WTC11 (cell line): ENCODE measurements at regions not wholly inside any gene's neighbourhood (a gene's known extent, or its start where the extent isn't known, plus 50 kb on each side); places are given as distances from the start of the nearest gene placed in this dataset.

ENCODE experiments used
- ATAC-seq: fragments of 200-7000 bp; cut with Tn5 transposase; 2 replicates; pipeline ENCODE4 v1.10.0; 2021; ENCODE audit warnings: mild to moderate bottlenecking, moderate library complexity
- CTCF ChIA-PET: fragments of 300-600 bp; sonication (Branson Sonifier 250); formaldehyde crosslinking; loops from one replicate; lab custom pipeline; 2021; ENCODE audit warnings: antibody characterized with exemption; lab: Charles Lee
- POLR2A ChIA-PET: fragments of 350-600 bp; sonication (Branson Sonifier 250); formaldehyde crosslinking; loops from one replicate; lab custom pipeline; 2021; ENCODE audit warnings: antibody characterized with exemption; lab: Charles Lee
- DNase-seq: peaks from one replicate; pipeline ENCODE4 v3.0.0; 2021; ENCODE audit warnings: low spot score
- H3K27ac Mint-ChIP-seq: 2 replicates; pipeline ENCODE4 v1.8.0; 2021; ENCODE audit warnings: mixed read lengths
- H3K27me3 Mint-ChIP-seq: 2 replicates; pipeline ENCODE4 v1.8.0; 2021; ENCODE audit warnings: low read depth, mild to moderate bottlenecking, moderate library complexity, mixed read lengths
- H3K36me3 Mint-ChIP-seq: 2 replicates; pipeline ENCODE4 v1.8.0; 2021; ENCODE audit warnings: mixed read lengths
- H3K4me1 Mint-ChIP-seq: 2 replicates; pipeline ENCODE4 v1.8.0; 2022; ENCODE audit warnings: mixed read lengths
- H3K4me3 Mint-ChIP-seq: 2 replicates; pipeline ENCODE4 v1.8.0; 2021; ENCODE audit warnings: mild to moderate bottlenecking, moderate library complexity, mixed read lengths
- H3K9me3 Mint-ChIP-seq: 2 replicates; pipeline ENCODE4 v1.8.0; 2021; ENCODE audit warnings: mixed read lengths
- ATF1 ChIP-seq: sonication (generic); formaldehyde crosslinking; IDR thresholded peaks from 2 replicates; pipeline ENCODE4 v1.8.1; 2023; ENCODE audit warnings: mild to moderate bottlenecking, moderate library complexity, missing genetic modification reagents
- CREB1 ChIP-seq: sonication (generic); formaldehyde crosslinking; IDR thresholded peaks from 2 replicates; pipeline ENCODE4 v1.8.0; 2023; ENCODE audit warnings: mild to moderate bottlenecking, missing genetic modification reagents
- EMX1 ChIP-seq: fragments of 250-450 bp; sonication (Bioruptor Pico); IDR thresholded peaks from 2 replicates; pipeline ENCODE4 v1.8.0; 2021; ENCODE audit warnings: mild to moderate bottlenecking
- JAZF1 ChIP-seq: fragments of 250-450 bp; sonication (Bioruptor Pico); IDR thresholded peaks from 2 replicates; pipeline ENCODE4 v1.9.0; 2021; ENCODE audit warnings: moderate library complexity, mild to moderate bottlenecking, inconsistent platforms
- KAT7 ChIP-seq: sonication (generic); formaldehyde crosslinking; IDR thresholded peaks from 2 replicates; pipeline ENCODE4 v1.8.1; 2023; ENCODE audit warnings: missing genetic modification reagents, mild to moderate bottlenecking, borderline replicate concordance
- MXD4 ChIP-seq: fragments of 250-450 bp; sonication (Bioruptor Pico); IDR thresholded peaks from 2 replicates; pipeline ENCODE4 v1.8.0; 2021; ENCODE audit warnings: mild to moderate bottlenecking, moderate library complexity, borderline replicate concordance
- SMAD3 ChIP-seq: sonication (generic); formaldehyde crosslinking; IDR thresholded peaks from 2 replicates; pipeline ENCODE4 v1.8.0; 2022; ENCODE audit warnings: missing genetic modification reagents, mild to moderate bottlenecking, borderline replicate concordance
- TP53 ChIP-seq: sonication (generic); formaldehyde crosslinking; IDR thresholded peaks from 2 replicates; pipeline ENCODE4 v1.8.1; 2023; ENCODE audit warnings: mild to moderate bottlenecking, missing genetic modification reagents
- ZBTB21 ChIP-seq: sonication (generic); formaldehyde crosslinking; IDR thresholded peaks from 2 replicates; pipeline ENCODE4 v1.8.1; 2023; ENCODE audit warnings: mild to moderate bottlenecking, missing genetic modification reagents, borderline replicate concordance
- ZNF219 ChIP-seq: sonication (generic); formaldehyde crosslinking; IDR thresholded peaks from 2 replicates; pipeline ENCODE4 v1.8.0; 2023; ENCODE audit warnings: missing genetic modification reagents, mild to moderate bottlenecking, borderline replicate concordance
- TF ChIP-seq, protein P1 (sequence below): sonication (generic); formaldehyde crosslinking; IDR thresholded peaks from 2 replicates; pipeline ENCODE4 v1.8.0; 2022; ENCODE audit warnings: mild to moderate bottlenecking, missing genetic modification reagents
- TF ChIP-seq, protein P2 (sequence below): sonication (generic); formaldehyde crosslinking; IDR thresholded peaks from 2 replicates; pipeline ENCODE4 v1.8.0; 2022; ENCODE audit warnings: mild to moderate bottlenecking, missing genetic modification reagents
- TF ChIP-seq, protein P3 (sequence below): sonication (generic); formaldehyde crosslinking; IDR thresholded peaks from 2 replicates; pipeline ENCODE4 v1.8.1; 2023; ENCODE audit warnings: mild to moderate bottlenecking, missing genetic modification reagents, borderline replicate concordance
- TF ChIP-seq, protein P4 (sequence below): sonication (generic); formaldehyde crosslinking; IDR thresholded peaks from 2 replicates; pipeline ENCODE4 v1.8.1; 2023; ENCODE audit warnings: mild to moderate bottlenecking, missing genetic modification reagents, moderate library complexity
- TF ChIP-seq, protein P5 (sequence below): fragments of 250-450 bp; sonication (Bioruptor Pico); IDR thresholded peaks from 2 replicates; pipeline ENCODE4 v2.1.2; 2022; ENCODE audit warnings: mild to moderate bottlenecking, moderate library complexity
- TF ChIP-seq, protein P6 (sequence below): fragments of 200-600 bp; IDR thresholded peaks from 2 replicates; pipeline ENCODE4 v1.8.0; 2022; ENCODE audit warnings: antibody characterized with exemption

DNA sequence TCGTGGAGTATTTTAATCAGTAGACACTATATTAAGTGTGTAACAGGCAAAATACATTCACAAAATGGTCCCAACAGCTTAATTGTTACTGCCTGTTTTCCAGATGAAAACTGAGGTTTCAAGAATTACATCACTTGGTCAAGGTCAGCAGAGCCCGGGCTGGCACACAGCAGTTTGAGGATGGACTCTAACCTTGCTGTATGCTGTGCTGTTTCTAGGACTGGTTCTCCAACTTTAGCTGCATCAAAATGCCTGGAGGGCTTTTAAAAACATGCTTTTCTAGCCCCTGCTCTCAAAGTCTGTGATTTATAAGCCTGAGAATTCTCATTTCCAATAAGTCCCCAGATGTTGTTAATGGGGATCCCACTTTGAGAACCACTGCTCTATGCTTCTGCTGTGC is 247.1 kb upstream of the FZD8 start:
- ATAC-seq, result no peak

DNA sequence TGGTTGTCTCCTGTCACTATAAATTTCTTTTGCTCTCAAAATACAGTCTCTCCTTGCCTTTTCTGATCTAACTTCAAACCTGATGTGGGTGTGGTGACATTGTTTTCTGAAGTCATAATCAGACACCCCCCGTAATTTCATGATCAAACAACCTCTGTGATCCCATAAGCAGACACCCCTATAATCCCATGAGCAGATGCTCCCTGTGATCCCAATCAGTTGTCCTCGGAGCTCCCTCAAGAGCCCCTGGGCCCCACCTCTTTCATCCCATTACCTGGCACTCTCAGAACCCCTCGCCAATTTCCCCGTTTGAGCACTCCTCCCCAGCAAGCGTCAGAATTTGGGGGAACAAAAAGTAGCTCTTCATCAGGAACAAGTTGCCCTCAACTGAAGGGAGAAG is 246.3 kb upstream of the FZD8 start:
- no peak for DNase-seq
- Mint-ChIP-seq H3K4me1 (peaks cover 24% of the 10 kb centered on the region), H3K36me3 (peaks cover 6% of the 10 kb centered on the region), H3K9me3 (peaks cover 27% of the 10 kb centered on the region), H3K27ac (no peak overlapping the region)
- TF ChIP-seq JAZF1 (CRISPR knock-in tag) (no peak), MXD4 (CRISPR knock-in tag) (no peak), ZNF219 (CRISPR knock-in tag) (no peak)
- TF ChIP-seq, all 79 proteins: peak for 0
- H3K27me3 Mint-ChIP-seq, result peaks cover 7% of the 10 kb centered on the region
- POLR2A ChIA-PET, result no interaction called here
- no peak for ATAC-seq
- H3K4me3 Mint-ChIP-seq, result no peak overlapping the region
- CTCF ChIA-PET, result no interaction called here

More for the DNA sequence above, 247.1 kb upstream of the FZD8 start:
- Mint-ChIP-seq H3K27me3 (peaks cover 3% of the 10 kb centered on the region), H3K36me3 (peaks cover 10% of the 10 kb centered on the region), H3K4me3 (no peak overlapping the region), H3K4me1 (peaks cover 20% of the 10 kb centered on the region), H3K9me3 (peaks cover 34% of the 10 kb centered on the region), H3K27ac (no peak overlapping the region)
- DNase-seq, result no peak
- ChIA-PET POLR2A (no interaction called here), CTCF (no interaction called here)
- no peak for TF ChIP-seq JAZF1 (CRISPR knock-in tag)
- TF ChIP-seq, protein P1, sequence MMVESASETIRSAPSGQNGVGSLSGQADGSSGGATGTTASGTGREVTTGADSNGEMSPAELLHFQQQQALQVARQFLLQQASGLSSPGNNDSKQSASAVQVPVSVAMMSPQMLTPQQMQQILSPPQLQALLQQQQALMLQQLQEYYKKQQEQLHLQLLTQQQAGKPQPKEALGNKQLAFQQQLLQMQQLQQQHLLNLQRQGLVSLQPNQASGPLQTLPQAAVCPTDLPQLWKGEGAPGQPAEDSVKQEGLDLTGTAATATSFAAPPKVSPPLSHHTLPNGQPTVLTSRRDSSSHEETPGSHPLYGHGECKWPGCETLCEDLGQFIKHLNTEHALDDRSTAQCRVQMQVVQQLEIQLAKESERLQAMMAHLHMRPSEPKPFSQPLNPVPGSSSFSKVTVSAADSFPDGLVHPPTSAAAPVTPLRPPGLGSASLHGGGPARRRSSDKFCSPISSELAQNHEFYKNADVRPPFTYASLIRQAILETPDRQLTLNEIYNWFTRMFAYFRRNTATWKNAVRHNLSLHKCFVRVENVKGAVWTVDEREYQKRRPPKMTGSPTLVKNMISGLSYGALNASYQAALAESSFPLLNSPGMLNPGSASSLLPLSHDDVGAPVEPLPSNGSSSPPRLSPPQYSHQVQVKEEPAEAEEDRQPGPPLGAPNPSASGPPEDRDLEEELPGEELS, result no peak

DNA sequence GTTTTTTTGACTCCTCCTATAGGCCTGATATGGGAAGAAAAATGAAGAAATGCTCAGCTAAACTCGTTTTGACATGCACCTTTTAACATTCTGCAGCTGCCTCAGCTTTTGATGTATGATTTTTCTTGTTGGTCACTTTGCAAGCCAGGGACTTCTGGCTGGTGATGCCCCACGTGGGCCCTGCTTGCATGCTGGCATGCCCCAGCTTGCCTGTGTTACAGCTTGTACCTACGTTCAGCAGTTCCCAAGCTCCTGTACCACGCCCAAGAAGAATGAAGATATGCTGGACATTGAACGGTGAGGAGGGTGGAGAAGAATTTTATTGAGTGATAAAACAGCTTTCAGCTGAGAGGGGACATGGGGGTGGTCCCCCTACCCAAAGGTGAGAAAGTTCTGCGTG is 245.6 kb upstream of the FZD8 start:
- Mint-ChIP-seq H3K4me3 (no peak overlapping the region), H3K4me1 (peaks cover 29% of the 10 kb centered on the region), H3K27ac (no peak overlapping the region), H3K36me3 (peaks cover 6% of the 10 kb centered on the region), H3K27me3 (peaks cover 7% of the 10 kb centered on the region), H3K9me3 (peaks cover 27% of the 10 kb centered on the region)
- ChIA-PET POLR2A (no interaction called here), CTCF (no interaction called here)
- TF ChIP-seq TP53 (CRISPR knock-in tag), result no peak
- TF ChIP-seq ZBTB21 (CRISPR knock-in tag), result no peak
- TF ChIP-seq, protein P2, sequence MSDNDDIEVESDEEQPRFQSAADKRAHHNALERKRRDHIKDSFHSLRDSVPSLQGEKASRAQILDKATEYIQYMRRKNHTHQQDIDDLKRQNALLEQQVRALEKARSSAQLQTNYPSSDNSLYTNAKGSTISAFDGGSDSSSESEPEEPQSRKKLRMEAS (CRISPR knock-in tag), result no peak
- TF ChIP-seq, protein P3, sequence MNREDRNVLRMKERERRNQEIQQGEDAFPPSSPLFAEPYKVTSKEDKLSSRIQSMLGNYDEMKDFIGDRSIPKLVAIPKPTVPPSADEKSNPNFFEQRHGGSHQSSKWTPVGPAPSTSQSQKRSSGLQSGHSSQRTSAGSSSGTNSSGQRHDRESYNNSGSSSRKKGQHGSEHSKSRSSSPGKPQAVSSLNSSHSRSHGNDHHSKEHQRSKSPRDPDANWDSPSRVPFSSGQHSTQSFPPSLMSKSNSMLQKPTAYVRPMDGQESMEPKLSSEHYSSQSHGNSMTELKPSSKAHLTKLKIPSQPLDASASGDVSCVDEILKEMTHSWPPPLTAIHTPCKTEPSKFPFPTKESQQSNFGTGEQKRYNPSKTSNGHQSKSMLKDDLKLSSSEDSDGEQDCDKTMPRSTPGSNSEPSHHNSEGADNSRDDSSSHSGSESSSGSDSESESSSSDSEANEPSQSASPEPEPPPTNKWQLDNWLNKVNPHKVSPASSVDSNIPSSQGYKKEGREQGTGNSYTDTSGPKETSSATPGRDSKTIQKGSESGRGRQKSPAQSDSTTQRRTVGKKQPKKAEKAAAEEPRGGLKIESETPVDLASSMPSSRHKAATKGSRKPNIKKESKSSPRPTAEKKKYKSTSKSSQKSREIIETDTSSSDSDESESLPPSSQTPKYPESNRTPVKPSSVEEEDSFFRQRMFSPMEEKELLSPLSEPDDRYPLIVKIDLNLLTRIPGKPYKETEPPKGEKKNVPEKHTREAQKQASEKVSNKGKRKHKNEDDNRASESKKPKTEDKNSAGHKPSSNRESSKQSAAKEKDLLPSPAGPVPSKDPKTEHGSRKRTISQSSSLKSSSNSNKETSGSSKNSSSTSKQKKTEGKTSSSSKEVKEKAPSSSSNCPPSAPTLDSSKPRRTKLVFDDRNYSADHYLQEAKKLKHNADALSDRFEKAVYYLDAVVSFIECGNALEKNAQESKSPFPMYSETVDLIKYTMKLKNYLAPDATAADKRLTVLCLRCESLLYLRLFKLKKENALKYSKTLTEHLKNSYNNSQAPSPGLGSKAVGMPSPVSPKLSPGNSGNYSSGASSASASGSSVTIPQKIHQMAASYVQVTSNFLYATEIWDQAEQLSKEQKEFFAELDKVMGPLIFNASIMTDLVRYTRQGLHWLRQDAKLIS, result no peak
- TF ChIP-seq, protein P4, sequence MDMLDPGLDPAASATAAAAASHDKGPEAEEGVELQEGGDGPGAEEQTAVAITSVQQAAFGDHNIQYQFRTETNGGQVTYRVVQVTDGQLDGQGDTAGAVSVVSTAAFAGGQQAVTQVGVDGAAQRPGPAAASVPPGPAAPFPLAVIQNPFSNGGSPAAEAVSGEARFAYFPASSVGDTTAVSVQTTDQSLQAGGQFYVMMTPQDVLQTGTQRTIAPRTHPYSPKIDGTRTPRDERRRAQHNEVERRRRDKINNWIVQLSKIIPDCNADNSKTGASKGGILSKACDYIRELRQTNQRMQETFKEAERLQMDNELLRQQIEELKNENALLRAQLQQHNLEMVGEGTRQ, result no peak
- no peak for ATAC-seq
- no peak for DNase-seq

DNA sequence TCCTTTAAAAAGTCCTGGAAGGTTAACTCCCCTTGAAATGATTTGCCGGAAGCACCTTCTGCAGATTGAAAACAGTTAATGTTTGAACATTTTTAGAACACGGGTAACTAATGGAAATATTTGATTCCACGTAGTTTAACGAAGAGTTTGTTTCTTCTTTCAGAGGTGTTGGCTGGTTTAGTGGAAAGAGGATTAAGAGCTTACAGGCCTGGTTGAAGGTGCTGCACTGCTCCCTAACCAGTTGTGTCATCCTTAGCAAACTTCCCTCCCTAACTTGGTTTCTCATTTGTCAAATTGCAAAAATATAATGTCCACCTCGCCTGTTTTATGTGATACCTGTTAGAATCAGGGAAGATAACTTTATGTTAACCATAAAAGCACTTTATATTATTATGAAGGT is 243.0 kb upstream of the FZD8 start:
- no peak overlapping the region for H3K27ac Mint-ChIP-seq
- H3K36me3 Mint-ChIP-seq, result peaks cover 6% of the 10 kb centered on the region
- peaks cover 30% of the 10 kb centered on the region for H3K4me1 Mint-ChIP-seq
- ChIA-PET CTCF (interaction anchor here (0.8 kb wide), 1 partner anchor 10 kb away, joined by 3 read pairs; no protein-coding TSS in a partner anchor), POLR2A (interaction anchor here (0.7 kb wide), 1 partner anchor 693 kb away, joined by 3 read pairs; no protein-coding TSS in a partner anchor)
- H3K27me3 Mint-ChIP-seq, result peaks cover 7% of the 10 kb centered on the region
- ATAC-seq, result no peak
- no peak for DNase-seq
- H3K4me3 Mint-ChIP-seq, result no peak overlapping the region
- H3K9me3 Mint-ChIP-seq, result peaks cover 23% of the 10 kb centered on the region
- TF ChIP-seq, protein P5, sequence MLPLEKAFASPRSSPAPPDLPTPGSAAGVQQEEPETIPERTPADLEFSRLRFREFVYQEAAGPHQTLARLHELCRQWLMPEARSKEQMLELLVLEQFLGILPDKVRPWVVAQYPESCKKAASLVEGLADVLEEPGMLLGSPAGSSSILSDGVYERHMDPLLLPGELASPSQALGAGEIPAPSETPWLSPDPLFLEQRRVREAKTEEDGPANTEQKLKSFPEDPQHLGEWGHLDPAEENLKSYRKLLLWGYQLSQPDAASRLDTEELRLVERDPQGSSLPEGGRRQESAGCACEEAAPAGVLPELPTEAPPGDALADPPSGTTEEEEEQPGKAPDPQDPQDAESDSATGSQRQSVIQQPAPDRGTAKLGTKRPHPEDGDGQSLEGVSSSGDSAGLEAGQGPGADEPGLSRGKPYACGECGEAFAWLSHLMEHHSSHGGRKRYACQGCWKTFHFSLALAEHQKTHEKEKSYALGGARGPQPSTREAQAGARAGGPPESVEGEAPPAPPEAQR, result no peak
- TF ChIP-seq ATF1 (CRISPR knock-in tag) (no peak), SMAD3 (CRISPR knock-in tag) (no peak), CREB1 (CRISPR knock-in tag) (no peak), ZBTB21 (CRISPR knock-in tag) (no peak), KAT7 (CRISPR knock-in tag) (no peak), EMX1 (no peak)
- TF ChIP-seq, protein P6, sequence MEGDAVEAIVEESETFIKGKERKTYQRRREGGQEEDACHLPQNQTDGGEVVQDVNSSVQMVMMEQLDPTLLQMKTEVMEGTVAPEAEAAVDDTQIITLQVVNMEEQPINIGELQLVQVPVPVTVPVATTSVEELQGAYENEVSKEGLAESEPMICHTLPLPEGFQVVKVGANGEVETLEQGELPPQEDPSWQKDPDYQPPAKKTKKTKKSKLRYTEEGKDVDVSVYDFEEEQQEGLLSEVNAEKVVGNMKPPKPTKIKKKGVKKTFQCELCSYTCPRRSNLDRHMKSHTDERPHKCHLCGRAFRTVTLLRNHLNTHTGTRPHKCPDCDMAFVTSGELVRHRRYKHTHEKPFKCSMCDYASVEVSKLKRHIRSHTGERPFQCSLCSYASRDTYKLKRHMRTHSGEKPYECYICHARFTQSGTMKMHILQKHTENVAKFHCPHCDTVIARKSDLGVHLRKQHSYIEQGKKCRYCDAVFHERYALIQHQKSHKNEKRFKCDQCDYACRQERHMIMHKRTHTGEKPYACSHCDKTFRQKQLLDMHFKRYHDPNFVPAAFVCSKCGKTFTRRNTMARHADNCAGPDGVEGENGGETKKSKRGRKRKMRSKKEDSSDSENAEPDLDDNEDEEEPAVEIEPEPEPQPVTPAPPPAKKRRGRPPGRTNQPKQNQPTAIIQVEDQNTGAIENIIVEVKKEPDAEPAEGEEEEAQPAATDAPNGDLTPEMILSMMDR, result no peak
